Activated B cell treated with CpG ODN at 0.5 μM for 24 hours (primary cell): ENCODE measurements at regions not wholly inside any gene's neighbourhood (a gene's known extent, or its start where the extent isn't known, plus 50 kb on each side); places are given as distances from the start of the nearest gene placed in this dataset.

Experiments used
- ATAC-seq: fragments of 200-7000 bp; cut with Tn5 transposase; one replicate; pipeline ENCODE4 v1.10.0; 2021; ENCODE audit warnings: low read depth, mild to moderate bottlenecking, moderate library complexity
- CTCF ChIA-PET: fragments of 350-600 bp; sonication (Branson Sonifier 250); formaldehyde crosslinking; loops from one replicate; lab custom pipeline; 2021; ENCODE audit warnings: antibody characterized with exemption; lab: Charles Lee
- POLR2A ChIA-PET: fragments of 350-600 bp; sonication (Branson Sonifier 250); formaldehyde crosslinking; loops from one replicate; lab custom pipeline; 2021; ENCODE audit warnings: antibody characterized with exemption; lab: Charles Lee
- DNase-seq: peaks from one replicate; pipeline ENCODE4 v3.0.0; 2022
- H3K27ac Mint-ChIP-seq: one replicate; pipeline ENCODE4 v1.8.0; 2020; ENCODE audit warnings: mixed read lengths
- H3K27me3 Mint-ChIP-seq: one replicate; pipeline ENCODE4 v1.8.0; 2021; ENCODE audit warnings: mixed read lengths
- H3K36me3 Mint-ChIP-seq: one replicate; pipeline ENCODE4 v1.8.0; 2021; ENCODE audit warnings: low read depth, mixed read lengths
- H3K4me1 Mint-ChIP-seq: one replicate; pipeline ENCODE4 v1.8.0; 2021; ENCODE audit warnings: mixed read lengths
- H3K4me3 Mint-ChIP-seq: one replicate; pipeline ENCODE4 v1.8.0; 2020; ENCODE audit warnings: mild to moderate bottlenecking, mixed read lengths
- H3K9me3 Mint-ChIP-seq: one replicate; pipeline ENCODE4 v1.8.0; 2020; ENCODE audit warnings: mixed read lengths
- CTCF ChIP-seq: fragments of 200-600 bp; IDR thresholded peaks from one replicate; pipeline ENCODE4 v1.8.0; 2022; ENCODE audit warnings: antibody characterized with exemption, mild to moderate bottlenecking
- intact Hi-C: fragments of 100-400 bp; cut with micrococcal nuclease; formaldehyde crosslinking; loops from one replicate; pipeline ENCODE4 v1.15.1; 2024

GRCh38 chr4:137923494-137923893, 318.7 kb downstream of the SLC7A11 start:
- intact Hi-C loops, result no loop called here
- no peak for ATAC-seq
- Mint-ChIP-seq H3K27ac (no peak overlapping the region), H3K36me3 (no peaks in the 10 kb centered on the region), H3K4me3 (no peak overlapping the region), H3K4me1 (no peaks in the 10 kb centered on the region), H3K27me3 (no peaks in the 10 kb centered on the region), H3K9me3 (no peaks in the 10 kb centered on the region)
- ChIA-PET CTCF (no interaction called here), POLR2A (no interaction called here)
- DNase-seq, result no peak
- no peak for TF ChIP-seq CTCF

- Mint-ChIP-seq H3K27me3 (no peaks in the 10 kb centered on the region), H3K9me3 (no peaks in the 10 kb centered on the region), H3K36me3 (no peaks in the 10 kb centered on the region), H3K27ac (no peak overlapping the region), H3K4me3 (no peak overlapping the region), H3K4me1 (no peaks in the 10 kb centered on the region)
- POLR2A ChIA-PET, result no interaction called here
- ATAC-seq, result no peak
- CTCF ChIA-PET, result no interaction called here
- intact Hi-C loops, result no loop called here
- no peak for TF ChIP-seq CTCF
- no peak for DNase-seq
Measured at GRCh38 chr4:137922721-137923120, 319.4 kb downstream of the SLC7A11 start.

DNA sequence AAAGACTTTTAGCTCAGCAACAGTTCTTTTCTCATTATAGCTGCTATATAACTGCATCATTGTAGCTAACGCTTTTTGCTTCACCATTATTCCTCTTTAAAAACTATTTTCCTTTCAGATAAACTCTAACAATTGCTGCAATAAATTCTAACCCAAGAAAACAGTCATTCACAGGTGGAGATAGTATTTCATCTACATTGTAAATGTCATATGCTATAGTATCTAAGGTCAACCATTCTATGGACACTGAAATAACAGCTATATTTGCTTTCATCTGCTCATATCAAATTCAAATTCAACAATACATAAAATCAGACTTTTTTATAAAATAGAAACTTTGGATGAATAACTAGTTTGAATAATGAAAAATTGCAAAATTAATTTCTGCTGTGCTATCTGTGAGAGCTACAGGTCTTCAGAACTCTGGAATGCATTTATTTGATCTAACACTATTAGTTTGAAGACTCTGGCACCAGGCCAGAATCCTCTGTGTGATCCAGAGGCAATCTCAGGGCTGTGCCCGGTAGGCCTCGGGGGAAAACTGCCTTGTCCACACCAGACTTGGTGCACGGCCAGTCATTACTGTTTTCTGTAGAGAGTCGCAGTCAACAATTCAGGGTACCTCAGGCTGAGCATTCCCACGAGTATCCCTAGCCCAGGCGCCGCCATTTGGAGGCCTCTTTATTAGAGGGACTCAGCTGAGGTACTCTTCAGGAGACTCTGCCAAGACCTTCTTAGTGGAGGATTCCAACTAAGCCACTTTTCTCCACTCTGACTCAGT, 332.4 kb downstream of the SLC7A11 start:
- no peak for ATAC-seq
- H3K4me1 Mint-ChIP-seq, result no peaks in the 10 kb centered on the region
- CTCF ChIA-PET, result no interaction called here
- no peaks in the 10 kb centered on the region for H3K36me3 Mint-ChIP-seq
- no peak for TF ChIP-seq CTCF
- POLR2A ChIA-PET, result no interaction called here
- intact Hi-C loops, result no loop called here
- no peaks in the 10 kb centered on the region for H3K27me3 Mint-ChIP-seq
- no peak overlapping the region for H3K27ac Mint-ChIP-seq
- H3K9me3 Mint-ChIP-seq, result peaks cover 4% of the 10 kb centered on the region
- DNase-seq, result no peak
- no peak overlapping the region for H3K4me3 Mint-ChIP-seq

DNA sequence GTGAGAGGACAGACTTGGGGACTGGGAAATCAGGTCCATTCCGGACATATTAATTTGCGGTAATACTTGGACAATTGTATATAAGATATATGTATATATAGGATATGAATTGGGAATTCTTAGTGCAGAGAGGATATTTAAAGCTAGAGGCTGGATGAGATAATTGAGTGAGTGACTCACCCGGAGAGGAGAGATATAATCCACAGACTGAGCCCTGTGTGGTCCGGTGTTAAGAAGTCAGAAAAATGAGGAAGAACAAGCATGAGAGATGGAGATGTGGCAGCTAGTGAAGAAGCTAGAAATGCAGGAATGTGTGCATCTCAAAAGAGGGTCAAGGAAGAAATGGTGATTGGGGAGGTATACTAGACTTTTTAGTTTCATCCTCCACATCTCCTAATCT, 336.2 kb downstream of the SLC7A11 start:
- TF ChIP-seq CTCF, result no peak
- no peak overlapping the region for H3K27ac Mint-ChIP-seq
- no peaks in the 10 kb centered on the region for H3K36me3 Mint-ChIP-seq
- no peaks in the 10 kb centered on the region for H3K4me1 Mint-ChIP-seq
- POLR2A ChIA-PET, result no interaction called here
- no peak for ATAC-seq
- no peaks in the 10 kb centered on the region for H3K9me3 Mint-ChIP-seq
- H3K4me3 Mint-ChIP-seq, result no peak overlapping the region
- no peak for DNase-seq
- H3K27me3 Mint-ChIP-seq, result no peaks in the 10 kb centered on the region
- intact Hi-C loops, result no loop called here
- CTCF ChIA-PET, result no interaction called here

DNA sequence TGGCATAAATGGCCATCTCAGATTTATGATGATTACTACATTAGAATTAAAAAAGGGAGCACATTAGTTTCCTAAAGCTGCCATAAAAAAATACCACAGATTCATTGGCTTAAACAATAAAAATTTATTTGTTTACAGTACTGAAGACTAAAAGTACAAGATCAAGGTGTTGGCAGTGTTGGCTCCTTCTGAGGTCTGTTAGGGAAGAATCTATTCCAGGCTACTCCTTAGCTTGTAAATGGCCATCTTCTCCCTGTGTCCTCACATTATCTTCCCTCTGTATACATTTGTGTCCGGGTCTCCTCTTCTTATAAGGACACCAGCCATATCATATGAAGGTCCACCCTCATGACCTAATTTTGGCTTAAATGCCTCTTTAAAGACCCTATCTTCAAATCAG, 341.0 kb downstream of the SLC7A11 start:
- no peak for TF ChIP-seq CTCF
- ChIA-PET POLR2A (no interaction called here), CTCF (no interaction called here)
- H3K36me3 Mint-ChIP-seq, result no peaks in the 10 kb centered on the region
- no peak overlapping the region for H3K27ac Mint-ChIP-seq
- H3K4me1 Mint-ChIP-seq, result no peaks in the 10 kb centered on the region
- no peak for ATAC-seq
- no peaks in the 10 kb centered on the region for H3K27me3 Mint-ChIP-seq
- no peak overlapping the region for H3K4me3 Mint-ChIP-seq
- no peak for DNase-seq
- intact Hi-C loops, result no loop called here
- H3K9me3 Mint-ChIP-seq, result no peaks in the 10 kb centered on the region
